ENCODE measurements at regions not wholly inside any gene's neighbourhood (a gene's known extent, or its start where the extent isn't known, plus 50 kb on each side); places are given as distances from the start of the nearest gene placed in this dataset.

GRCh38 chr20:40110311-40110831 lies 578.7 kb downstream of the MAFB start:
- TF ChIP-seq ELF4 (CRISPR knock-in tag; IDR thresholded peaks at IDR 0.05; ENCODE audit: low read depth) (no peak), CTCF (IDR thresholded peaks at IDR 0.05) (no peak), NR3C1 (CRISPR knock-in tag; conservative IDR thresholded peaks at IDR 0.05; ENCODE audit: low read depth) (no peak), IRF2 (CRISPR knock-in tag; IDR thresholded peaks at IDR 0.05; ENCODE audit: borderline replicate concordance, low read depth) (no peak), MAX (CRISPR knock-in tag; IDR thresholded peaks at IDR 0.05) (no peak), ZBTB21 (CRISPR knock-in tag; IDR thresholded peaks at IDR 0.05; ENCODE audit: borderline replicate concordance) (no peak), ATF6 (CRISPR knock-in tag; IDR thresholded peaks at IDR 0.05) (no peak), NR1H2 (CRISPR knock-in tag; IDR thresholded peaks at IDR 0.05) (no peak)

Data from WTC11 (cell line).